ENCODE measurements at regions not wholly inside any gene's neighbourhood (a gene's known extent, or its start where the extent isn't known, plus 50 kb on each side); places are given as distances from the start of the nearest gene placed in this dataset.

- TF ChIP-seq CTCF (IDR thresholded peaks at IDR 0.05) (no peak), POLR2A (IDR thresholded peaks at IDR 0.05) (no peak)
Measured at GRCh38 chr13:78323848-78324247, 279.5 kb downstream of the POU4F1 start.

Measured in body of pancreas (tissue), 4 donors.